ENCODE measurements at regions not wholly inside any gene's neighbourhood (a gene's known extent, or its start where the extent isn't known, plus 50 kb on each side); places are given as distances from the start of the nearest gene placed in this dataset.

DNA sequence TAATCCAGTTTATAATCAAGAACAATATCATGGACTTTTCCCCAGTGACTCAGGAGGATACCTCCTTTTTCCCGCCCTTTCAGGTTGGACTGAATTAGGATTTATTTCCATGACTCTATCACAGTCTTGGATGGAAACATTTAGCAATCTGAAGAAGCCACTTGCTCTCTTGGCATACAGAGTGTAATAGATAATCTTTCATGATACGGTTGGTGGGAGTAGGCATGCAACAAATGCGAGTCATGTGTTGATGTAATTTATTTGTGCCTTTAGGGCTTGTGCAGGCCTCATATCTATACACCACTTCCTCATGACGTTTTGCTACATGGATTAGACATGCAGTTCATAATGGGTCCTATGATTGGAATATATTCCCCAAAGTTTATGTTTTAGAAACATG lies 54.2 kb upstream of the MCTP2 start:
- intact Hi-C loops (cut with DNase I): no loop called here

DNA sequence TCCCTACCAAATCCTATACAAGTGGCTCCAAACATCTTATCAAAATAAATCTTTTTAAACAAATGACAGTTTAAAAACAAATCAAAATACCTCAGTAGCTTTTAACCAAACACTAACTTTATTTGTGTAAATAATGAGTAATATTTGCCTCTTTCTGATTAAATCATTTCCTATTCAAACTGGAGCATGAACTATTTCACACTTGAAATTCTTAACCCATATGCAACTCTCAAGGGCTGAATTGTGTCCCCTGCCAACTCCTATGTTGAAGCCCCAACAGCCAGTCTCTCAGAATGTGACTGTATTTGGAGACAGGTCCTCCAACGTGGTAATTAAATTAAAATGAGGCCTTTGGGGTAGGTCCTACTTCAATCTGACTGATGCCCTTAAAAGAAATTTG lies 55.9 kb upstream of the MCTP2 start:
- DNase-seq (ENCODE audit: low spot score): no peak
- intact Hi-C loops (cut with DNase I): no loop called here

More for the DNA sequence above, 54.2 kb upstream of the MCTP2 start:
- DNase-seq (ENCODE audit: low spot score): no peak

DNA sequence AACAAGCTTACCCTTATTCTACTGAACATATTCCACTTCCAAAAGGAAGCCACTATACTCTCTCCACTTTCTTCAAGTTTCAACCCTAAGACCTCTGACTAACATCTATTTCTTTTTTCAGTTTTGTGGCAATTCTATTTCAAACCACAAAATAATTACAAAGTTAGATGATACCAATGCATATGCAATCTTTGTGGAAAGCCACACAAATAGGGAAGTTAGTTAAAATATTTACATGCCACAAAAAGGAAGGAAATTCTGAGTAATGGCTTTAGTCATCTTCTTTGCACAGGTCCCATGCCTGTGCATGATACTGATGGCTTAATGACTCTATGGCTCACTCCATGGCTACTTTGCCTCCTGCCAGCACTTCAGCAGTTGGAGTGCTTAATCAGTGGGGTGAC lies 57.0 kb upstream of the MCTP2 start:
- intact Hi-C loops (cut with DNase I): no loop called here

DNA sequence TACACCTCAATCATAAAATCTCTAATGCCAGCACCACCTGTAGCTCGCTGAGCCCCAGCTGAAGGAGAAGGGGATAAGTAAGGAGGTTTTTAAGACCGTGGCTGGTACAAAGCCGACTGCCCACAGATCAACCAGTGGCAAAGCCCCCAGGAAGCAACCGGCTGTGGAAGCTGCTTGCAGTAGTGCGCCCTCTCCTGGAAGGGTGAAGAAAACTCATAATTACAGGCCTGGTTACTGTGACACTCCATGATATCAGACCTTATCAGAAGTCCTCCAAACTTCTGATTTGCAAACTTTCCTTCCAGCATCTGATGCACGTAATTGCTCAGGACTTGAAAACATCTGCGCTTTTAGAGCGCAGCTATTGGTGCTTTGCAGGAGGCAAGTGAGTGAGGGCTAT lies 63.1 kb upstream of the MCTP2 start:
- intact Hi-C loops (cut with DNase I): loop anchor here in 1 of 2 donors (10.0 kb wide), 1 partner anchor 147 kb away; no protein-coding TSS in a partner anchor
- DNase-seq (ENCODE audit: low spot score): no peak

More for the DNA sequence above, 57.0 kb upstream of the MCTP2 start:
- no peak for DNase-seq (ENCODE audit: low spot score)

DNA sequence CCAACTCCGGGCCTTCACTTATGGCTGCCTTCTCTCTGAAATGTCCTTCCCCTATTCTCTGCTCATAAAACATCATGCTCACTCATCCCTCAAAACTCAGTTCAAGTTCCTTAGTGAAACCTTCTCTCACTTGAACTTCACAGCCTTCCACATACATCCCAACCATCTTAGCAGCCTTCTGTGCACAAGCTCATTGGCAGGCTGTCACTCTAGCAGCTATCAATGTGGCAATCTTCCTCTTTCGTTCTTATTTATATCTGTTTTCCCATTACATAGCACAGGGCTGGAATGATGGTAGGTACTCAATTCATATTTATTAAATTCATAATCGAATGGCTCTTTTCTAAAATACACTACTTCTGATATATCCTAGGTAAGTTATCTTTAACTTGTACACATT lies 66.4 kb upstream of the MCTP2 start:
- no peak for DNase-seq (ENCODE audit: low spot score)
- intact Hi-C loops (cut with DNase I): loop anchor here in 1 of 2 donors (10.0 kb wide), 1 partner anchor 150 kb away; no protein-coding TSS in a partner anchor

DNA sequence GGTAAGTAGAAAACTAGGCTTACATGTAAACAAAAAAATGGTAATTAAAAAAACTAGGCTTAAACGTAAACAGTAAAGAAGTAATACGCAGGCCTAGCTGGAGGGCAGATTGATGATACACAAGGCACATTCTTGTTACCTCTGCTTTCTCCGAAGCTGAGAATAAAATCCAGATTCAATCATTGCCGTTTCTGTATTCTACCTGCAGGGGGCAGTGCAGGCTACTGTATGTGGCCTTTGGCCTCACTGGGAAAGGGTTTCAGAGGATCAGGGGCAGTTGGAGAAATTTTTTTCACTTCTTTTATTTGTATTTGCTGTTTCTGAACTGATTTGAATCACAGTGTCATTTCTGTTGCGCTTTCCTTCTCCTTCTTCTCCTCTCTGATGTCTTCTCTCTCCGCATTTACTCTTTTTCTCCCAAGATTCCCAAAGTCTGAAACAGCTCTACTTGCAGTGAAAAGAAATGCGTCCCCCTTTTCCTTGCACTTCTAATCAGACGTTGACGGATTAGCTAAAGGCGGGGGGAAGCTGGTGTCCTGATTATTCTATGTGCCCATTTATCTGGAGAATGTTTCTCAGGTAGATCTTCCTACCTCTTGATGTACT lies 67.1 kb upstream of the MCTP2 start:
- DNase-seq (ENCODE audit: low spot score): no peak

DNA sequence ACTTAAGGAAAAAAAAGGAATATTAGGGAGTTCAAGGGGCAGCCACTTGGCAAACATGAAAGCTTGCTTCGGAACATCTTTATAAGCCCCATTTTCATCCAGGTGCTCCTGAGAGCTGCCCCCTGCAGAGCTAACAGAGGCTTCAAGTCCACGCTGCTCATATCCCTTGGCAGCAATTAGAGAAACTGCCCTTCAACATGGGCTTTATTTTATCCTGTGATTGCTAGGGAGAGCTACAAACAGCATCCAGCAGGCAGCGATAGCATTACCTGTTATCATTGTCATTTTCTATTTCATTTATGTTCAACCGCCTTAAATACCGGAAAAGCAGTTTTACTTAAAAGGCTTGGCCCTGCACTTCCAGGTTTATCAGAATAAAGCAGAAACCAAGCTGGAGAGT lies 68.4 kb upstream of the MCTP2 start:
- DNase-seq (ENCODE audit: low spot score): no peak
- intact Hi-C loops (cut with DNase I): loop anchor here in 1 of 2 donors (10.0 kb wide), 1 partner anchor 152 kb away; no protein-coding TSS in a partner anchor

More for the DNA sequence above, 67.1 kb upstream of the MCTP2 start:
- intact Hi-C loops (cut with DNase I): loop anchor here in 1 of 2 donors (10.0 kb wide), 1 partner anchor 150 kb away; no protein-coding TSS in a partner anchor

DNA sequence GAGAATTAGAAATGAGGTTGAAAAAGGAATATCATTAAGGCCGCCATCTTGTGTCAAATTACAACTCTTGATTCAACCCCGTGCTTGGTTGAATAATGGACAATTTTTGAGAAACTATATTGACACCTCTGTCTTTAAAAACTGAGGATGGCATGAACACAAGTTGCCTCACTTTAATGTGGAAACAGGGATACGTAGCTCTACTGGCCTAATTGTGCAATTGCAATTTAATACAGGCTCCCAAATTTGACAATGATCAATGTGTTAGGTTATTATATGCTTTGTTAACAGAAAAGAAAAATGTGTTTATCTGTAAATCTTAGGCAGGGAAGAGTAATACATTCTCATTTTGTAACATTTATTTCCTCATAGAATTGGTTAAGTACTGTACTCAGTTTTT lies 77.1 kb upstream of the MCTP2 start:
- no peak for DNase-seq (ENCODE audit: low spot score)
- intact Hi-C loops (cut with DNase I): no loop called here

DNA sequence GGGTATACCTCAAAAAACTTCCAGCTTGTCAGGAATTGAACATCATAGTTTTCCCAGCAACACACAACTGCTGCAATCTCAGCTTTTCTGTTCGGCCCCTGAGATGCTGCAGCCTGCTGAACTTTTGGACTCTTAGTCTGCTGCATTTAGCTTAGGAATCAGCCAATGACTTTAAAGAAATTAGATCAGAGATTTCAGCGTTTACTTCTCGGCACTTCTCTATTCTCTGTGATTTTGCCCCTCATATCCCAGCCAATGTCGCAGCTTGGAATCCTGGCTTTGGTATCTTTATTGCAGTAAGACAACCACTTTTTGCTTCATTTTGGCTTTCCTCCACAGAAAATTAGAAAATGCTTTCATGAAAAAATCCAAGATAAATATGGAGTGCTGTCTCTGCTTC lies 86.3 kb upstream of the MCTP2 start:
- no peak for DNase-seq (ENCODE audit: low spot score)
- intact Hi-C loops (cut with DNase I): no loop called here

DNA sequence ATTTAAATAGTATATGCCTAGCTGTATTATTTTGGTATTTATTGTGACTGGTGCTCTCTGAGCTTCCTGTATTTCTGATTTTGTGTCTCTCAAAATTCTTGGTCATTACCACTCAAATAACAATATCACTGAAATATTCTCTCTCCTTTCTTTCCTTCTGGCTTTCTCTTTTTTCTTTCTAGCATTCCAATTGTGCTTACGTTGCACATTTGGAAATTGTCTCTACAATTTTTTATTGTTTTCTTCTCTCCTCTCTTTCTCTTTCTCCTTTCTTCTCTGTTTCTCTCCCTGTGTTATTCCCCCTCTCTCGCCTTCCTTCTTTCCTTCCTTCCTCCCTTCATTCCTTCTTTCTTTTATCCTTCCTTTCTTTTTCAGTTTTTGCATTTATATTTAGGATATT lies 89.6 kb upstream of the MCTP2 start:
- intact Hi-C loops (cut with DNase I): no loop called here
- no peak for DNase-seq (ENCODE audit: low spot score)

DNA sequence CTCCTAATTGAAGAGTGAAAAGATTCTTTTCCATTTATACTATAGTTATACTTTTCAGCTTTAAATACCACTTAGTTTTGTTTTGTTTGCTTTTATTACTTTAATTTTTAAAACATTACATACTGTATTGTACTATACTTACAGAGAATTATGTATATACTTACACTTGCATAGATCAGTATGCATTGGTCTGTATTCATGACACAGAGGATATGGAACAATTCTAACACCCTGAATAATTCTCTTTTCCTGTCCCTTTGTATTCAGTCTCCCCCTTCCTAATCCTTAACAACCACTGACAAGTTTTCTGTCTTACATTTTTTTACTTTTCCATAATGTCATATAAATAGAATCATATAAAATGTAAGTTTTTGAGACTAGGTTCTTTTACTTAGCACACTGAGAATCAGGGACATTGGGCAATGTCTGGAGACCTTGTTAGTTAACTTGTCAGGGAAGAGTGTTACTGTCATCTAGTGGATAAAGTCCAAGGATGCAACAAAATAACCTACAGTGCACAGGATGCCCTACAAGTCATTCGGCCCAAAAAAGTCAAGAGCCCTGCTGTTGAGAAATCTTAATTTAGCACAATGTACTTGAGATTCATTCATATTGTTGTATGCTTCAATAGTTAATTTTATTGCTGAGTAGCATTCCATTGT lies 95.7 kb upstream of the MCTP2 start:
- DNase-seq (ENCODE audit: low spot score): no peak
- intact Hi-C loops (cut with DNase I): no loop called here

DNA sequence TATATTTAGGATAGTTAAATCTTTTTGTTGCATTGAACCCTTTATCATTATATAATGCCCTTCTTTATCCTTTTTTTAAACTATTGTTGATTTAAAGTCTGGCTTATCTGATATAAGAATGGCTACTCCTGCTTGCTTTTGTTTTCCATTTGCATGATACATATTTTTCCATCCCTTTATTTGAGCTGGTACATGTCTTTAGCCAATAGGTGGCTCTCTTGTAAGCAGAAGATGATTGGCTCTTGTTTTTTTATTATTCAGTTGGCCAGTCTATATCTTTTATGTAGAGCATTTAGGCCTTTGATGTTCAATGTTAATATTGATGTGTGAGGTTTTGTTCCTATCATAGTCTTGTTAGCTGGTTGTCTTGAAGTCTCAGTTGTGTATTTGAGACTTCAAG lies 99.5 kb upstream of the MCTP2 start:
- intact Hi-C loops (cut with DNase I): no loop called here
- no peak for DNase-seq (ENCODE audit: low spot score)

DNA sequence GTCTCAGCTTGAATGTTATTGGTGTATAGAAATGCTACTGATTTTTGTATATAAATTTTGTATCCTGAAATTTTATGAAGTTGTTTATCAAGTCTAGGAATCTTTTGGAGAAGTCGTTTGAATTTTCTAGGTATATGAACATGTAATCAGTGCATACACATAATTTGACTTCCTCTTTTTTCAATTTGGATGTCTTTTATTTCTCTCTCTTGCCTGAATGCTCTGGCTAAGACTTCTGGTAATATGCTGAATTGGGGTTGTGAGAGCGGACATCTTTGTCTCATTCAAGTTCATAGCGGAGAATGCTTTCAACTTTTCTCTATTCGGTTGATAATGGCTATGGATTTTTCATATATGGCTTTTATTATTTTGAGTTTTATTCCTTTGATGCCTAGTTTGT lies 100.9 kb upstream of the MCTP2 start:
- DNase-seq (ENCODE audit: low spot score): no peak

DNA sequence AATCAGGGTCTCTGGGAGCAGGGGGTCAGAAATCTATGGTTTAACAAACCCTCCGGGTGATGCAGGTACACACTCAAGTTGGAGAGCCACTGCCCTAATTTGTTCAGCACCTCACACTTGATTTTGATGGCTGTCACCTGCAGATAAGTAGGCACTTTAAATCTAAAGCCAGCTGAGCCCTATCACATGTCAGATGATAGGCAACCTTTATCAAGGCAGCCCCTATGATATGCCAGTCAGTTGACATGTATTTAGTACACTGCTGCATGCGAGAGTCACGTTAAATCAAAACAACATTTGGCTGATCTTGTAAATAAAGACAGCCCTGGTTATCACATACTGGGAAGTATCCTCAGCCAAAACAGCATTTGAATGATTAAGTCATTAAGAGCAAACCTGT lies 104.4 kb upstream of the MCTP2 start:
- intact Hi-C loops (cut with DNase I): loop anchor here (10.0 kb wide), 2 partner anchors 1092 to 1102 kb away; no protein-coding TSS in a partner anchor
- DNase-seq (ENCODE audit: low spot score): no peak

More for the DNA sequence above, 100.9 kb upstream of the MCTP2 start:
- intact Hi-C loops (cut with DNase I): no loop called here

DNA sequence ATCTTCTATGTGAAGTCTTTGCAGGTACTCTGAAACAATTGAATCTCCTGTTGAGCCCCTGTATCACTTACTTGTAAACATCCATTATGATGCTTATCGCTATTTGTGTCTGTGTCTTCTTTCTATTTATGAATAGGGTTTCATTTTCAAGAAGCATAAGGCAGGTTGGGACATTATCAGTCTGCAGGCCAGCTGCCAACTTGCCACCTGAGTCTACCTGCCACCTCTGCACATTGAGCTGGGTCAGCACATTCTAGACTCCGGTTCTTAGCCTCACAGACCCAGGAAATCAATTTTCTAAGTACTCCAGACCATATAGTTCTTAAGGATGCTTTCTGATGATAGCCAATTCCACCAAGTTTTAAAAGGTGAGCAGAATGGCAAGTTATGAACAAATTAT lies 105.7 kb upstream of the MCTP2 start:
- DNase-seq (ENCODE audit: low spot score): no peak

DNA sequence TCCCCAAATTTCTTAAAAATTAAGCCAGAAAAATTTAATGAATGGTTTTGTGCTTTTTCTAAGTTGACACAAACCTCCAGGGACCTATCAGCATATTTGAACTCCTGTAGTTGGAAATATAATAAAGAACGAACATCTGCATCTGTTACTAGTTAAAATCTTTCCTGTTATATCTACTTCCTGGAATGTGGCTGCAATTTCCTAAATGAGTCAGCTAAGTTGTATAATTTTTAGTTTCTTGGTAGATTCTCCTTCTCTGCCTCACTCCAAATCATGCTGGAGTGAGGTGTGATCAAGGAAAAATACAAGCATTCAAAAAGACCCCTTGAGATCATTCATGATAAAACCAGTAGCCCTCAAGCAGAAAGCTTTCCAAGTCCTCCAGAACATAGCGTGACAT lies 106.2 kb upstream of the MCTP2 start:
- intact Hi-C loops (cut with DNase I): loop anchor here (10.0 kb wide), 2 partner anchors 1090 to 1100 kb away; no protein-coding TSS in a partner anchor
- no peak for DNase-seq (ENCODE audit: low spot score)

More for the DNA sequence above, 105.7 kb upstream of the MCTP2 start:
- intact Hi-C loops (cut with DNase I): loop anchor here (10.0 kb wide), 2 partner anchors 1091 to 1101 kb away; no protein-coding TSS in a partner anchor

DNA sequence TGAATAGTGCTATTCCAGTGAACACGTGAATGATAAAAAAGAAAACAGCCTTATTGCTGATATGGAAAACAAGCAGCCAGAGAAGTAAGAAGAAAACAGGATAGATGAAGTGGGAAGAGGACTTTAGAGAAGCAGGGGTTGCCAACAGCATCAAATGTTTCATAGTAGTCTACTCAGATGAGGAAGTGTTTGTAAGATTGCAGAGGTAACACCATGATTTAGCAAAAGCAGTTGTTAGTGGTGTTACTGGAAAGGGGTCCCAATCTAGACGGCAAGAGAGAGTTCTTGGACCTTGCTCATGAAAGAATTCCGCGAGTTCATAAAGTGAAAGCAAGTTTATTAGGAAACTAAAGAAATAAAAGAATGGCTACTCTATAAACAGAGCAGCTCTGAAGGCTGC lies 108.8 kb upstream of the MCTP2 start:
- intact Hi-C loops (cut with DNase I): loop anchor here (5.0 to 10.0 kb wide), 3 partner anchors 300 to 1098 kb away; no protein-coding TSS in a partner anchor
- no peak for DNase-seq (ENCODE audit: low spot score)

DNA sequence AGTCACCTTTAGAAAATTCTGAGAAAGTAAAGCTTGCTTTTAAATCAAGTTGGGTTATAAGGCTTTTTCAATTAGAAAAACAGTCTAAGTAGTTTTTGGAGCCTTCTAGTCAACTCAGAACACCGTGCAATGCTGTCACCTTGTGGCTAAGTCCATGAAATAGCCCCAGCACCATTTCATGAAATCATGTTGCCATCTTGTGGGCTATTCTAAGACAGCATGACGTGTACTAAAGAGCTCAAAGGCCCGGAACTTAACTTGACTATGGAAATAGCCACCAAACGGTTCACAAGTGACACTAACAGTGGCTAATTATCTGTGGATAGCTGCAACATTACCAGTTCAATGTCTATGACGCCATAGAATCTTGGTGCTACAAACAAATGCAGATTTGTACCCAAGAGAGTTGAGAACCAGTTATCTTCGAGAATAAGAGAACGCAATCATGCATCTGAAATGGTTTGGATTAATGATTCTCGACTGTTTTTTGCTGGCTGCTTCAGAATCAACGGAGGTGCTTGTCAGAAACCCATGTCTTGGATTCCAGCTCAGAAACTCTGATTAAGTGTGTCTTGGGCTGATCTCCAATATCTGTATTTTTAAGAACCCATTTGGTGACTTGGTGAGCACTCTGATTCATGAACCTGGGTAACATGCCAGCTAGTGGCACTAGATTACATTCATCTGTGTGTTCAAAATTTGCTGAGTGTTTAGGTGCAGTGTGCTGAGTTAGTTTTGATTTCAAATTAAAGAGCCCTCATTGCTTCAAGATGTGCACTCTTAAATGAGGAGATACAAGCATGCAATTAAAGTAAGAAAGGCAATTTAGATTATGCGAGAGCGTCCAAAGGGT lies 111.2 kb upstream of the MCTP2 start:
- intact Hi-C loops (cut with DNase I): loop anchor here (5.0 to 10.0 kb wide), 3 partner anchors 298 to 1095 kb away; no protein-coding TSS in a partner anchor

DNA sequence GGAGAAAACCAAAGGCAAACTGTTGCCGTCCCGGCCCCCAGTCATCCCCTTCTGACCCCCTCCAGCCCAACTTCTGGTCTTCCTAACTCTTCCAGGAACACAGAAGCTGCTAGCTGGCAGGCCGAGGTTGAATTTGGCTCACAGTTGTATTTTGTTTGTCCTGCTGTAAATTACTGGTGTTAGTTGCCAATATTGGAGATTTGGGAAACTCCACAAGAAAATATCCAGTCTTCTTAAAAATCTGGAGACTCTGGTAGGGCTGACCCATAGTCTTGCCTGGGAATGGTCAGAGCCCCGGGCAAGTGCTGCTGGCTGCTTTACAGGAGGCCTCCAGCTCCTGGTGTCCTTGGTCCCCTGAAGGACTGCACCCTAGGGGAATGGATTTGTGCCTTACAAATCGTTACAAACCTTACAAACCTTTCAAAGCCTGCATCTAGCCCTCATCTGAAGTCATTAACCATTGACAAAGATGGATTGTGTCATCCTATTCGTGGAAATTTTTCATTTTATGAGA lies 112.0 kb upstream of the MCTP2 start:
- intact Hi-C loops (cut with DNase I): no loop called here
- DNase-seq (ENCODE audit: low spot score): peak; percentile 78

More for the DNA sequence above, 111.2 kb upstream of the MCTP2 start:
- DNase-seq (ENCODE audit: low spot score): no peak
